Activated naive CD8-positive, alpha-beta T cell treated with anti-CD3 and anti-CD28 coated beads, Interleukin-2, amount 50 U/mL, for 24 hours (primary cell): ENCODE measurements at regions not wholly inside any gene's neighbourhood (a gene's known extent, or its start where the extent isn't known, plus 50 kb on each side); places are given as distances from the start of the nearest gene placed in this dataset.

Experiments used
- ATAC-seq: fragments of 150-1000 bp; cut with Tn5 transposase; one replicate; pipeline ENCODE4 v1.10.0; 2021
- DNase-seq: peaks from one replicate; pipeline ENCODE4 v3.0.0; 2021
- H3K27ac Mint-ChIP-seq: one replicate; pipeline ENCODE4 v1.8.0; 2021; ENCODE audit warnings: mild to moderate bottlenecking, mixed read lengths
- H3K27me3 Mint-ChIP-seq: one replicate; pipeline ENCODE4 v1.8.0; 2021; ENCODE audit warnings: mixed read lengths
- H3K36me3 Mint-ChIP-seq: one replicate; pipeline ENCODE4 v1.8.0; 2021; ENCODE audit warnings: low read depth, mixed read lengths
- H3K4me1 Mint-ChIP-seq: one replicate; pipeline ENCODE4 v1.8.0; 2021; ENCODE audit warnings: mixed read lengths
- H3K4me3 Mint-ChIP-seq: one replicate; pipeline ENCODE4 v1.8.0; 2021; ENCODE audit warnings: mild to moderate bottlenecking, moderate library complexity, mixed read lengths
- H3K9me3 Mint-ChIP-seq: one replicate; pipeline ENCODE4 v1.8.0; 2021; ENCODE audit warnings: mixed read lengths

GRCh38 chr9:135037521-135038250, 49.8 kb upstream of the OLFM1 start:
- DNase-seq, result no peak
- Mint-ChIP-seq H3K27me3 (peaks cover 3% of the 10 kb centered on the region), H3K36me3 (no peaks in the 10 kb centered on the region), H3K9me3 (no peaks in the 10 kb centered on the region), H3K4me3 (no peak overlapping the region), H3K4me1 (no peaks in the 10 kb centered on the region), H3K27ac (no peak overlapping the region)
- no peak for ATAC-seq
